ENCODE measurements at regions not wholly inside any gene's neighbourhood (a gene's known extent, or its start where the extent isn't known, plus 50 kb on each side); places are given as distances from the start of the nearest gene placed in this dataset.

DNA sequence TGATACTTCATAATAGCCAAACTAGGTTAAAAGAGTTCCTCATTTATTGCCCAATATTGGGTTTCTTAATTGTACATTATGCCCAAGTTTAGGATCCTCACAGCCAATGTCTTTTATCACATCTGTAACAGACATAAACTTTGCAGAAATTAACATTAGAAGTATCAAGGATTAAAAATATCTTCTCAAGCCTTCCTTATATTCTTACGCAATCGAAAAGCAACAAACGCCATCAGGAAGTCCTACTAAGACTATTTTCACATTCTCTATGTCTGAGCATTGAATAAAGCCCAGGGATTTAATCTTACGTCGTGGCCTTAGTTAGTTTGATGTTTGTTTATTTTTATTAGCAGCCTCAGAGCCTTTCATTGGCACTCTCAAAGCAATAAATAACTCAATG is 1660.4 kb upstream of the MIR17HG start:
- Histone ChIP-seq H3K27ac (ENCODE audit: extremely low read depth, low read depth, low read length) (no peak overlapping the region), H3K4me1 (replicated peaks in 1 of 2; ENCODE audit: control insufficient read depth in 2 of 2, insufficient read depth in 2 of 2, low read length in 2 of 2) (no peaks in the 10 kb centered on the region), H2AFZ (ENCODE audit: low read depth, low read length) (no peak overlapping the region), H3K27me3 (ENCODE audit: control insufficient read depth in 2 of 2, insufficient read depth in 2 of 2, low read length in 2 of 2) (no peaks in the 10 kb centered on the region), H3K4me3 (no peak overlapping the region), H3K4me2 (ENCODE audit: insufficient read depth, low read length) (no peak overlapping the region), H4K20me1 (replicated peaks; ENCODE audit: control insufficient read depth, insufficient read depth, low read length) (no peaks in the 10 kb centered on the region), H3K79me2 (ENCODE audit: control insufficient read depth, insufficient read depth, low read length) (no peaks in the 10 kb centered on the region), H3K9me3 (replicated peaks; ENCODE audit: control insufficient read depth, insufficient read depth, low read depth, low read length) (no peaks in the 10 kb centered on the region), H3K9ac (ENCODE audit: insufficient read depth in 1 of 2, low read depth in 2 of 2, low read length in 2 of 2) (no peak overlapping the region), H3K36me3 (ENCODE audit: control insufficient read depth, insufficient read depth, low read length) (no peaks in the 10 kb centered on the region), H3K9me1 (ENCODE audit: control insufficient read depth, insufficient read depth, low read length) (no peaks in the 10 kb centered on the region)
- TF ChIP-seq PHF8 (IDR thresholded peaks at IDR 0.05; ENCODE audit: borderline replicate concordance, low read length): no peak
- TF ChIP-seq CEBPG (CRISPR knock-in tag; IDR thresholded peaks at IDR 0.05): no peak
- TF ChIP-seq CEBPG (tag; conservative IDR thresholded peaks at IDR 0.05 in 1 of 2, IDR thresholded peaks at IDR 0.05 in 1 of 2): peak in 1 of 2 experiments; percentile 53; a peak in 2 of 4 replicates
- ChIA-PET POLR2A (no interaction called here), CTCF (ENCODE audit: low intra/inter-chr PET ratio) (no interaction called here)
- in situ Hi-C loops (cut with MboI) (no loop called here), intact Hi-C loops (cut with micrococcal nuclease) (no loop called here)
- ATAC-seq (no peak), FAIRE-seq (no peak), DNase-seq (ENCODE audit: extremely low read depth in 1 of 4, low spot score in 3 of 4) (no peak)
- WGBS (ENCODE audit: insufficient coverage, low coverage, missing lambda C conversion rate): 3% methylated on average over 5 of the region's 5 CpGs
- BruUV-seq (replicated peaks): no TSS peak

- Histone ChIP-seq H3K36me3 (ENCODE audit: control insufficient read depth, insufficient read depth, low read length) (no peaks in the 10 kb centered on the region), H3K4me3 (no peak overlapping the region), H3K27me3 (ENCODE audit: control insufficient read depth in 2 of 2, insufficient read depth in 2 of 2, low read length in 2 of 2) (no peaks in the 10 kb centered on the region), H3K27ac (ENCODE audit: extremely low read depth, low read depth, low read length) (no peak overlapping the region), H2AFZ (ENCODE audit: low read depth, low read length) (no peak overlapping the region), H3K9ac (ENCODE audit: insufficient read depth in 1 of 2, low read depth in 2 of 2, low read length in 2 of 2) (no peak overlapping the region), H3K9me3 (replicated peaks; ENCODE audit: control insufficient read depth, insufficient read depth, low read depth, low read length) (no peaks in the 10 kb centered on the region), H3K79me2 (ENCODE audit: control insufficient read depth, insufficient read depth, low read length) (no peaks in the 10 kb centered on the region), H4K20me1 (replicated peaks; ENCODE audit: control insufficient read depth, insufficient read depth, low read length) (no peaks in the 10 kb centered on the region), H3K9me1 (ENCODE audit: control insufficient read depth, insufficient read depth, low read length) (no peaks in the 10 kb centered on the region), H3K4me2 (ENCODE audit: insufficient read depth, low read length) (no peak overlapping the region), H3K4me1 (replicated peaks in 1 of 2; ENCODE audit: control insufficient read depth in 2 of 2, insufficient read depth in 2 of 2, low read length in 2 of 2) (no peaks in the 10 kb centered on the region)
- 0% methylated on average over 1 of the region's 3 CpGs for WGBS (ENCODE audit: insufficient coverage, low coverage, missing lambda C conversion rate)
- POLR2A ChIA-PET: no interaction called here
- FAIRE-seq (no peak), ATAC-seq (no peak), DNase-seq (ENCODE audit: extremely low read depth in 1 of 4, low spot score in 3 of 4) (no peak)
- intact Hi-C loops (cut with micrococcal nuclease): no loop called here
- in situ Hi-C loops (cut with MboI): no loop called here
- BruUV-seq (replicated peaks): no TSS peak
- CTCF ChIA-PET (ENCODE audit: low intra/inter-chr PET ratio): no interaction called here
- TF ChIP-seq, protein P1, sequence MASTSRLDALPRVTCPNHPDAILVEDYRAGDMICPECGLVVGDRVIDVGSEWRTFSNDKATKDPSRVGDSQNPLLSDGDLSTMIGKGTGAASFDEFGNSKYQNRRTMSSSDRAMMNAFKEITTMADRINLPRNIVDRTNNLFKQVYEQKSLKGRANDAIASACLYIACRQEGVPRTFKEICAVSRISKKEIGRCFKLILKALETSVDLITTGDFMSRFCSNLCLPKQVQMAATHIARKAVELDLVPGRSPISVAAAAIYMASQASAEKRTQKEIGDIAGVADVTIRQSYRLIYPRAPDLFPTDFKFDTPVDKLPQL (IDR thresholded peaks at IDR 0.05; ENCODE audit: extremely low read depth, insufficient read length): no peak
- TF ChIP-seq CXXC5 (CRISPR knock-in tag; IDR thresholded peaks at IDR 0.05) (no peak), ZBTB43 (CRISPR knock-in tag; IDR thresholded peaks at IDR 0.05) (no peak), LCOR (CRISPR knock-in tag; IDR thresholded peaks at IDR 0.05) (no peak), RAD21 (CRISPR knock-in tag; conservative IDR thresholded peaks at IDR 0.05 in 1 of 2, IDR thresholded peaks at IDR 0.05 in 1 of 2) (no peak), ZBTB7A (IDR thresholded peaks at IDR 0.05; ENCODE audit: borderline replicate concordance, control insufficient read depth, low read depth, low read length) (no peak)
- TF ChIP-seq, protein P2, sequence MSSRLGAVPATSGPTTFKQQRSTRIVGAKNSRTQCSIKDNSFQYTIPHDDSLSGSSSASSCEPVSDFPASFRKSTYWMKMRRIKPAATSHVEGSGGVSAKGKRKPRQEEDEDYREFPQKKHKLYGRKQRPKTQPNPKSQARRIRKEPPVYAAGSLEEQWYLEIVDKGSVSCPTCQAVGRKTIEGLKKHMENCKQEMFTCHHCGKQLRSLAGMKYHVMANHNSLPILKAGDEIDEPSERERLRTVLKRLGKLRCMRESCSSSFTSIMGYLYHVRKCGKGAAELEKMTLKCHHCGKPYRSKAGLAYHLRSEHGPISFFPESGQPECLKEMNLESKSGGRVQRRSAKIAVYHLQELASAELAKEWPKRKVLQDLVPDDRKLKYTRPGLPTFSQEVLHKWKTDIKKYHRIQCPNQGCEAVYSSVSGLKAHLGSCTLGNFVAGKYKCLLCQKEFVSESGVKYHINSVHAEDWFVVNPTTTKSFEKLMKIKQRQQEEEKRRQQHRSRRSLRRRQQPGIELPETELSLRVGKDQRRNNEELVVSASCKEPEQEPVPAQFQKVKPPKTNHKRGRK (tag; IDR thresholded peaks at IDR 0.05): no peak
- TF ChIP-seq, protein P3, sequence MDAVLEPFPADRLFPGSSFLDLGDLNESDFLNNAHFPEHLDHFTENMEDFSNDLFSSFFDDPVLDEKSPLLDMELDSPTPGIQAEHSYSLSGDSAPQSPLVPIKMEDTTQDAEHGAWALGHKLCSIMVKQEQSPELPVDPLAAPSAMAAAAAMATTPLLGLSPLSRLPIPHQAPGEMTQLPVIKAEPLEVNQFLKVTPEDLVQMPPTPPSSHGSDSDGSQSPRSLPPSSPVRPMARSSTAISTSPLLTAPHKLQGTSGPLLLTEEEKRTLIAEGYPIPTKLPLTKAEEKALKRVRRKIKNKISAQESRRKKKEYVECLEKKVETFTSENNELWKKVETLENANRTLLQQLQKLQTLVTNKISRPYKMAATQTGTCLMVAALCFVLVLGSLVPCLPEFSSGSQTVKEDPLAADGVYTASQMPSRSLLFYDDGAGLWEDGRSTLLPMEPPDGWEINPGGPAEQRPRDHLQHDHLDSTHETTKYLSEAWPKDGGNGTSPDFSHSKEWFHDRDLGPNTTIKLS (IDR thresholded peaks at IDR 0.05; ENCODE audit: borderline replicate concordance, low read depth): no peak
These were observed 1658.6 kb upstream of the MIR17HG start for GRCh38 chr13:89688918-89689317.

All from K562 (cell line).